H7 (cell line): ENCODE measurements at regions not wholly inside any gene's neighbourhood (a gene's known extent, or its start where the extent isn't known, plus 50 kb on each side); places are given as distances from the start of the nearest gene placed in this dataset.

ENCODE experiments used
- DNase-seq: peaks from one replicate; pipeline ENCODE4 v3.0.0; 2012
- H3K27me3 ChIP-seq: 2 replicates; pipeline ENCODE4 v1.6.0; 2011; ENCODE audit warnings: mild to moderate bottlenecking, low read length; ENCODE audit not compliant: control insufficient read depth, insufficient read depth
- H3K36me3 ChIP-seq: replicated peaks from 2 replicates; pipeline ENCODE4 v1.5.1; 2011; ENCODE audit warnings: low read length; ENCODE audit not compliant: control insufficient read depth, insufficient read depth
- H3K4me3 ChIP-seq: 2 replicates; pipeline ENCODE4 v1.5.1; 2011; ENCODE audit warnings: low read depth, mild to moderate bottlenecking, control low read depth, low read length, moderate library complexity; ENCODE audit not compliant: insufficient read depth

DNA sequence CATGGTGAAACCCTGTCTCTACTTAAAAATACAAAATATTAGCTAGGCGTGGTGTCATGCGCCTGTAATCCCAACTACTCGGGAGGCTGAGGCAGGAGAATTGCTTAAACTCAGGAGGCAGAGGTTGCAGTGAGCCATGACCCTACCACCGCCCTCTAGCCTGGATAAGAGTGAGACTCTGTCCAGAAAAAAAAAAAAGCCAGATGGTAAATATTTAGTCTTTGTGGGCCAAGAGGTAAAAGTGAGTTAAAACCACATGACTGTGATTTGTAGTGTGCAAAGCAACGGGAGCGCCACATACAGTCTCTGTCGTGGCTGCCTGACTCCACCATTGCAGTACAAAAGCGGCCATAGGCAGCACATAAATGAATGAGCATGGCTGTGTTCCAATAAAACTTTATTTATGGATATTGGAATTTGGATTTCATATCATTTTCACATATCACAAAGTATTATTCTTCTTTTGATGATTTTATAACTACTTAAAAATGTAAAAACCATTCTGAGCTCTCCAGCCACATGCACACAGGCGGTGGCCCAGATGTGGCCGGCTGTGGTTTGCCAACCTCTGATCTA is 51.8 kb upstream of the CASZ1 start:
- H3K27me3 ChIP-seq, result no peaks in the 10 kb centered on the region
- DNase-seq, result no peak

DNA sequence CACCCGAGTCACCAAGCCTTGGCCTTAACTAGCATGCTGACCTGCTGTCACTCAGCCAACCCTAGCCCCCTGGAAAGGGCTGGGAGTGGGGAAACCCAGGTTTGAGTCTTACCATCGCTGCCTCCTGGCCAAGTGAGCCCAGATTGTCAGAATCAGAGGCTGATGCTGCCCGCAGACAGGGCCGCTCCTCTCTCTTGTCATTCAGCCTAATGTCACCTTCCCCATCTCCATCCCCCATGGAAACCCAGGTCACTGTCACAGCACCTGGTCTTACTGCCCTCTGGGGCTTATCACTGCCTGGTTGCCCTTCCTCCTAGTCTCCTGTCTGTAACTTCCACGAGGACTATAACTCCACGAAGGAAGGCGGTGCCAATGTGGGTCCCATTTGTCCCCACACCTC is 53.6 kb upstream of the CASZ1 start:
- Histone ChIP-seq H3K36me3 (no peaks in the 10 kb centered on the region), H3K4me3 (no peak overlapping the region), H3K27me3 (no peaks in the 10 kb centered on the region)
- DNase-seq, result no peak

More for the DNA sequence above, 51.8 kb upstream of the CASZ1 start:
- Histone ChIP-seq H3K4me3 (no peak overlapping the region), H3K36me3 (no peaks in the 10 kb centered on the region)

DNA sequence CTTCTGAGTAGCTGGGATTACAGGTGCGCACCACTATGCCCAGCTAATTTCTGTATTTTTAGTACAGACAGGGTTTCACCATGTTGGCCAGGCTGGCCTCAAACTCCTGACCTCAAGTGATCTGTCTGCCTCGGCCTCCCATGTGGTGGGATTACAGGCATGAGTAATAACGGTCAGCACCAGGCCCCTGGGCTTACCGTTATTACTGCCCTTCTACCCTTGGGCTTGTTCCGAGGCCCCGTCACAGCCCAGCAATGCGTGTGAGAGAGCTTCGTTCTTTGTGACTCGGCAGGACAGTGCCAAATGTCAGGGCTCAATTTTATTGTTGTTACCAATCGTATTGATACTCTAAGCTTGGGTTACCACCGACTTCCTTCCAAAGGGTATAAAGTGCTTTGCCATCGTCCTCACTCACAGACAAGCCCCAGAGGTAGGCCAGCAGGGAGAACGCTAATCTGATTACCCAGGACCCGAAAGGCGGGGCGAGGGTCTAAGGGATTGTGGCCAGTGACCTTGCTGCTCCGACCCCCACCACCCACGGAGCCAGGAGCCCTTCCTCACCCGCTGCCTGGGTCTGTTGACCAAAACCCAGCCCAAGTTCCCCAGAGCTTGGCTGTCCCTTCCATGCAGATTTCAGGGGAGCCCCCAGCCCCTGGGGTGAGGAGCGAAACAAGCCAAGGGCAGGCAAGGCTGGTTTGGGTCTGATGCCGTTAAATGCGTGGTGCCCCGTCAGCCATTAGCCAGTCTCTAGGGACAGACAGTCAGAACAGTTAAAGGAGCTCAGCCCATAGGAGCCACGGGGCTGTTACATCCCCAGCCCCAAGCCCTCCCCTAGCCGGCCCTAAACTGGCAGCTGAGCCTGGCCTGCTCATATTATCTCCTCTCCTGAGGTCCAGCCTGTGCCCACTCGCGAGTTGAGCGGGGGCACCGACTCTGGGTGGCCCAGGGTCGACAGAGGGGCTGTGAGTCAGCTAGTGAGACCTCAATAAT is 54.9 kb upstream of the CASZ1 start:
- peak; percentile 52 for DNase-seq
- Histone ChIP-seq H3K4me3 (no peak overlapping the region), H3K36me3 (no peaks in the 10 kb centered on the region), H3K27me3 (no peaks in the 10 kb centered on the region)

DNA sequence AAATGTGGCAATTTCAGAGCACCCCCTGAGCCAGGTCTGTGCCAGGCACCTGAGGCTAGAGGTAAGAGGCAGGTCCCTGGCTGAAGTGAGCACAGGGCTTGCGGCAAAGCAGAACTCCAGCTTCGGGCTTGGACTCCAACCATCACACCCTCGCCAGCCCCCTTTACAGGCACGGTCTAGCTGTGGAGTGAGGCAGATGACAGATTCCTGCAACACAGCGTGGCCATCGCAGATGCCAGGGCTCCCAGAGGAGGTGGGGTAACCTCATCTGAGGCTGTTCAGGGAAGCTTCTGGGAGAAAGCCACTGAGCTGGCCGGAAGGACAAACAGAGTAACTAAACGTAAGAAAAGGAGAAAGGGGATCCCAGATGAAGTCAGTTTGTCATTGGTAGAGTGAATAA is 55.6 kb upstream of the CASZ1 start:
- Histone ChIP-seq H3K27me3 (no peaks in the 10 kb centered on the region), H3K4me3 (no peak overlapping the region), H3K36me3 (no peaks in the 10 kb centered on the region)
- no peak for DNase-seq

DNA sequence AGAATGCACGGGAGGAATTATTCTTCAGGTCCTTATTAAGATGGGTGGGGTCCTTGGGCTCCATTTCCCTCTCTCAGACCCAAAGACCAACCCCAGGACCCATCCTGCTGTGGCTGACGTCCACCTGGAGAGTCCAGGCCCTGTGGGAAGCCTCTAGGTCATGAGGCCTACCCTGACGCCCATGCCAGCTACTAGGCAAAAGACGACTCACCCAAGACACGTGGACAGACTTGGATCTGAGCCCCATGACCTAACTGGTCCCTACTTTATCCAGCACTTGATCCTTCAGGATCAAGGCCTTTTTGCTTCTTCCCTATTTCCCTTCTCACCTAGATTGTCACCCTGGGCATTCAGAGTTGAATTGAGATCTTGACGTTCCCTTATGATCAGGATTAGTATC is 56.0 kb upstream of the CASZ1 start:
- no peak overlapping the region for H3K4me3 ChIP-seq
- no peaks in the 10 kb centered on the region for H3K36me3 ChIP-seq
- H3K27me3 ChIP-seq, result no peaks in the 10 kb centered on the region
- no peak for DNase-seq

DNA sequence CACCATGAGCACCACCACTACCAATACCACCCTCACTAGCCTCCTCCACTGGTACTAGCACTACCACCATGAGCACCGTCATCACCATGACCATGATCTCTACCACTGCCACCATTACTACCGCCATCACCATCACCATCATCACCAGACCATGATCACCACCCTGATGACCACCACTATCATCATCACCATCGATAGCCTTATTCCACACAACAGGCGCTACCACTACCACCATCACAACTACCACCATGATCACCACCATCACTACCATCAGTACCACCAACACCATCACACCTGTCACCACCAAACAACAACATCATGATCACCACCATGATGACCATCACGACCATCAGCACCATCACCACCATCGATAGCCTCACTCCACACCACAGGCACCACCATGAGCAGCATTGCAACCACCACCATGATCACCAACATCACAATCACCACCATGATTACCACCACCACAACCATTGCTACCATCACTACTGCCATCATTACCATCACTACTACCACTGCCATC is 56.6 kb upstream of the CASZ1 start:
- Histone ChIP-seq H3K36me3 (no peaks in the 10 kb centered on the region), H3K27me3 (no peaks in the 10 kb centered on the region), H3K4me3 (no peak overlapping the region)
- DNase-seq, result no peak

DNA sequence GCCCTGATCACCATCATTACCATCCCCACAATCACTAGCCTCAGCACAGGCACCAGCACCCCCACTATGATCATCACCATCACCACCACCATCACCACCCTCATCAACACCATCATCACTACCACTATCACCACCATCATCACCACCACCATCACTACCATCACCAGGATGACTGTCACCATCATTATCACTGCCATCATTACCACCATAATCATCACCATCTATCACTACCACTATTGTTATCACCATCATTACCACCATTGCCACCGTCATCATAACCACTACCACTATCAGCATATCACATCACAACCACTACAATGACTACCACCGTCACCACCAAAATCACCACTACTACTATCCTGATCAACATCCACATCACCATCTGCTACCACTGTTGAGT is 57.3 kb upstream of the CASZ1 start:
- no peak overlapping the region for H3K4me3 ChIP-seq
- no peaks in the 10 kb centered on the region for H3K27me3 ChIP-seq
- no peak for DNase-seq
- H3K36me3 ChIP-seq, result no peaks in the 10 kb centered on the region

DNA sequence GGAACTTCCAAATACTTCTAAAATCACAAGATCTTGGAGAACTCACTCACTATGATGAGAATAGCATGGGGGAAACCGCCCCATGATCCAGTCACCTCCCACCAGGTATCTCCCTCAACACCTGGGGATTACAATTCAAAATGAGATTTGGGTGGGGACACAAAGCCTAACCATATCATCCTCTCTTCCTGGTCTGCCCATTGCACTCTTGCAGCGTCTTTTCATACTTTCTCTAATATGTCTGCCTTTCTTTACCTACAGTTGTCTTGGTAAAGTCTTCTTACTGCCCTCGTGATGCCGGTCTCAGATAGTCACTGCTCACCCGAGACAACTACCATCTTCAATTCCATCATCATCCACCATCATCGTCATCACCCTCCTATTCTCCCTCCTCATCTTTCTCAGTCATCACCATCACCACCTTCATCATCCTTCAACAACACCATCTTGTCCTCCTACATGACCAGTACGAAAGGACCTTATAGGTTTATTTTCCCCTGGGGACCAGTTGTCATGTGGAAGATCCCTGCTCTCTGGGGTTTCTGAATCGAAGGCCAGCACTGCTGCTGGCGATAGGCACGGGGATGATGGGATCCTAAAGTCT is 58.5 kb upstream of the CASZ1 start:
- no peaks in the 10 kb centered on the region for H3K36me3 ChIP-seq
- no peak overlapping the region for H3K4me3 ChIP-seq
- H3K27me3 ChIP-seq, result 0 out of 2 replicates have a peak, but pooled peaks cover 2% of the 10 kb centered on the region
- no peak for DNase-seq

DNA sequence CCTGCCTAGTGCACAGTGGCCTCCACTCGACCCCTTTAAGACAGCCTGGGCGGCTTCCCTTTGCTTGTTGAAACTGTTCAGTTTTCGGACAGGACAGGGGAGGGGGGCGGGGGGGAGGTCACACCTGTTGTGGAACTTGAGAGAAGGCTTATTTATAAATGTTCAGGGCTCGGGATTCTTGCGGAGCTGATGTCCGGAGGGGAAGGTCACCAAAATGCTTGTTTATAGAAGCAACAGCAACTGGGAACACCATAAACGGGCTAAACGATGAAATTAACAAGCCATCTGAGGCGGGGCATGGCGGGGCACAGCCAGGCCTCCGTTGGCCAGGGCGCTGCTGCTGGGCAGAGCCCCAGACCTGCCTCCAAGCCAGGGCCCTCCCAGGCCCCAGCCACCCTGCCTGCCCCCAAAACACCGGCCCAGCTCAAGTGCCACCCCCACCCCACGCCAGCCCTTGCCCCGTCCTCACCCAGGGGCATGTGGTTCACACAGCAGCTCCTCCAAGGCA is 59.8 kb upstream of the CASZ1 start:
- DNase-seq, result no peak
- no peaks in the 10 kb centered on the region for H3K36me3 ChIP-seq
- H3K4me3 ChIP-seq, result no peak overlapping the region
- peaks cover 5% of the 10 kb centered on the region; the same call in 1 of the 2 replicates for H3K27me3 ChIP-seq

DNA sequence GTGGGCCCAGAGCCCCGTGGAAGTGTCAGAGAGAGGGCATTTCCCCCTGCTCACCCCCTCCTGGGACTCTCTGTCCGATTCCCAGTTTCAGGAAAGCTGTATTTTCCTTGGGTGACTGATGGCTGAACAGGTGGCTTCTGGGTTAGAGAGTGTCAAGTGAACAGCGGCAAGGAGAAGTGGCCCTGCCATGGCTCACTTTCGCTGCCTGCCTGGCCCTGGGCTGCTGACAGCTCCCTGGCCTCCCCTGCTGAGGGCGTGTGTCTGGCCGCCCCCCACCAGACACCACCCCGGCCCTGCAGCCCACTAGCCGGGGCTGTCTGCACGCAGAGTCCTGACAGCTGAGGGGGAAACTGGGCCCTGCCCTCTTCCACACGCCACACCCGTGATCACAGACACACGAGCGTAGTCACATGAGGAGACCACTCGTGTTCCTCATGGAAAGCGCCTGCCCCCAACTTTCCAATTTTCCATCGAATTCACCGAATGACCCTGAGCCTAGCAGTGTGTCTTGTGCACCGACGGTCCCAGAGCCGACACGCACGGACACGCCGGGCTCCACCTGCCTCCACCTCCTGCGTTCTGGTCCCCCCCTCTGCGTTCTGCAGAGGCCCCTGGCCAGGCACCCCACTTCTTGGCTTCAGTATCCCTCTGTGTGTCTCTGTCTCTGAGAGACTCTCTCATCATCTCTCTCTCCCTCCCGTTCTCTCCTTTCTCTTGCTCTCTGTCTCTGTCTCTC is 60.6 kb upstream of the CASZ1 start:
- H3K4me3 ChIP-seq, result no peak overlapping the region
- DNase-seq, result peak; percentile 58
- no peaks in the 10 kb centered on the region for H3K36me3 ChIP-seq
- peaks cover 7% of the 10 kb centered on the region; the same call in 1 of the 2 replicates for H3K27me3 ChIP-seq

DNA sequence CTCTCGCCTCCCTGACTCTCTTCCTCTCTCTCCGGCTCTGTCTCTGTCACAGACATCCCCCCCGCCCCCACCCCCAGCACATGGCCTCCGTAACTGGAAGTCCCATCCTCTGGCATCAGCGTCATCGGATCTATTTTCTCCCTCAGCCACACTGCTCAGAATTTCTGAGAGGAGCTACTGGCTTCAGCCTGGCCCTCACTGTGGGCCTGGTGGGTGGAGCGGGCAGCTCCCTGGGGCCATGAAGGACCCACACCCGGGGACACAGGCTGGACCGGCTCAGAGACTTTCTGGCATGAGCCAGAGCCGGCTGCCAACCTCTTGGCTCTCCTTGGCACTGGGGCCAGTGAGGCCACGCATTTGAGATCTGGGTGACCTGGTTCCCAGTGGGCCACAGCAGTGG is 61.2 kb upstream of the CASZ1 start:
- H3K27me3 ChIP-seq, result peaks cover 7% of the 10 kb centered on the region; the same call in 1 of the 2 replicates
- no peak for DNase-seq
- no peaks in the 10 kb centered on the region for H3K36me3 ChIP-seq
- H3K4me3 ChIP-seq, result no peak overlapping the region

DNA sequence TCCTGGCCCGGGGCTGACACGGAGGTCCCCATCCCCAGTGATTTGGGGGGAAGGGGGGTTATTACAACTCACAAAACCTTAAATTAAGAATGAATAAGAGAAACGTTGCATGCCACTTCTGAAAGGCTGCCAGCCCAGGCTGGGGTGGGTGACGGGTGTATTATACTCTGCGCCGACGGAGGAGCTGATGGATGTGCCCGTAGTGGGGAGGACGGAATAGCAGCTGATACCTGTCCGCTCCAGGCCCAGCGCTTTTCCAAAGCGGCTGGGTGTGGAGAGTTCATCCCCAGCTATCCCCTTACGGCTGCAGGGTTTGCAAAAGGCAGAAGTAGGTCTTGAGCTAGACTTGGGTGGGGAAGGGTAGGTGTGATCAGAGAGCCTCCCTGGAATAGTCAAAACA is 63.8 kb upstream of the CASZ1 start:
- peak; percentile 60 for DNase-seq
- H3K36me3 ChIP-seq, result no peaks in the 10 kb centered on the region
- peaks cover 16% of the 10 kb centered on the region for H3K27me3 ChIP-seq
- no peak overlapping the region for H3K4me3 ChIP-seq

DNA sequence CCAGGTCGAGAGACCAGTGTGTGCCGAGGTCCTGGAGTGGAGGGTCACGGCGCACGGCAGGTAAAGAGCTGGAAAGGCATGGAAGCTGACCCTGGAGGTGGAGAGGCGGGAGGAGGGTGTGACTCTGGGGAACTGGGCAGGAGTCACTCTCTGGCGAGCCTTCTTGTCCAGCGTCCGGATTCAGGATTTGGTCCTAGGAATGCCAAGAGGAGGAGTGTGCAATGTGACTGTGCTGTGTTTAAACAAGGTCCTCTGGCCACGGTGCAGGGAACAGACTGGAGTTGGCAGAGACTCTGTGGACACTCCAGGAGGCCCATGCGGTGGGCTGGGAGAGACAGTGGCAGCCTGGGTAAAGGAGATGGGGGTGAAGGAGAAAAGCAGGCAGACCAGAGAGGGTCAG is 64.2 kb upstream of the CASZ1 start:
- Histone ChIP-seq H3K27me3 (peaks cover 21% of the 10 kb centered on the region), H3K4me3 (no peak overlapping the region), H3K36me3 (no peaks in the 10 kb centered on the region)
- no peak for DNase-seq

DNA sequence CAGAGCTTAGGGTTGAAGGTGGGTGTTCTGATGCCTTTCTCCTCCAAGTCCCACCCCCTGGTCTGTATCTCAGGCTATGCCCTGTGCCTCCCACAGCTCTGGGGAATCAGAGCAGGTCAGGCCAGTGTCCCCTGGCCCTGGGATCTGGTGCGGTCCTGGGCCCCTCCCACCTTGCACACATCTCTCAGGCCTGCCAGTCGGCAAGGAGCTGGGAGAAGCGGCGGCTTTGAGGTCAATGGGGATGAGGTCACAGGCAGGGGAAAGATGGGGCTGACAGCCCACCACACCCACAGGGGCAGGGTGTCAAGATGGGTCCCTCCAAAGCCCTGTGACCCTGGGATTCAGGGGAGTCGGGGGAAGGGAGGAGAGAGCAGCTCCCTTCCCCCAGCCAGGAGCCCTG is 65.4 kb upstream of the CASZ1 start:
- no peaks in the 10 kb centered on the region for H3K36me3 ChIP-seq
- peaks cover 29% of the 10 kb centered on the region for H3K27me3 ChIP-seq
- DNase-seq, result peak; percentile 60
- H3K4me3 ChIP-seq, result no peak overlapping the region
